Mesenchymal stem cell (in vitro differentiated cells and primary cell): ENCODE measurements at regions not wholly inside any gene's neighbourhood (a gene's known extent, or its start where the extent isn't known, plus 50 kb on each side); places are given as distances from the start of the nearest gene placed in this dataset.

ENCODE experiments used
- DNase-seq: peaks from one replicate; pipeline ENCODE4 v3.0.0-alpha.2; 2013
- H2AFZ ChIP-seq: one replicate; pipeline ENCODE4 v1.6.1; 2013; ENCODE audit warnings: low read depth, mild to moderate bottlenecking, control low read depth, inconsistent platforms, low read length, moderate library complexity
- H2AK5ac ChIP-seq: 2 replicates; pipeline ENCODE4 v1.6.1; 2013; ENCODE audit warnings: low read length, moderate library complexity, mild to moderate bottlenecking, inconsistent platforms; ENCODE audit not compliant: severe bottlenecking
- H2BK120ac ChIP-seq: one replicate; pipeline ENCODE4 v1.6.1; 2013; ENCODE audit warnings: low read depth, mild to moderate bottlenecking, inconsistent platforms, low read length, moderate library complexity
- H2BK12ac ChIP-seq, 2 experiments: one replicate each; pipeline ENCODE4 v1.6.1; 2013; ENCODE audit warnings: inconsistent platforms in 2 of 2, low read length in 2 of 2, mild to moderate bottlenecking in 2 of 2, moderate library complexity in 2 of 2, control low read depth in 1 of 2
- H2BK15ac ChIP-seq: one replicate; pipeline ENCODE4 v1.6.1; 2013; ENCODE audit warnings: mild to moderate bottlenecking, low read depth, inconsistent platforms; ENCODE audit not compliant: poor library complexity, severe bottlenecking
- H2BK5ac ChIP-seq: 2 replicates; pipeline ENCODE4 v1.6.1; 2013; ENCODE audit warnings: low read depth, mild to moderate bottlenecking, low read length, control low read depth, inconsistent platforms; ENCODE audit not compliant: poor library complexity, severe bottlenecking
- H3K14ac ChIP-seq, 2 experiments: one replicate each; pipeline ENCODE4 v1.6.1; 2013; ENCODE audit warnings: inconsistent platforms in 2 of 2, low read length in 2 of 2, control low read depth in 1 of 2, mild to moderate bottlenecking in 1 of 2, moderate library complexity in 1 of 2
- H3K18ac ChIP-seq, 2 experiments: one replicate each; pipeline ENCODE4 v1.6.1; 2013; ENCODE audit warnings: inconsistent platforms in 2 of 2, low read length in 2 of 2, control low read depth in 1 of 2, low read depth in 1 of 2, mild to moderate bottlenecking in 1 of 2
- H3K23ac ChIP-seq, 2 experiments: one replicate each; pipeline ENCODE4 v1.6.1; 2013; ENCODE audit warnings: inconsistent platforms in 2 of 2, low read length in 2 of 2, mild to moderate bottlenecking in 2 of 2, moderate library complexity in 2 of 2, control low read depth in 1 of 2
- H3K27ac ChIP-seq: 2 replicates; pipeline ENCODE4 v1.5.1; 2013; ENCODE audit warnings: mild to moderate bottlenecking, moderate library complexity, low read length, control low read depth, inconsistent platforms; ENCODE audit not compliant: poor library complexity, severe bottlenecking
- H3K27me3 ChIP-seq, 2 experiments: 2 replicates each; pipeline versions ENCODE4 v1.6.1 to v1.7.0; 2013; ENCODE audit warnings: low read length in 2 of 2, mild to moderate bottlenecking in 2 of 2, moderate library complexity in 2 of 2, control low read depth in 1 of 2, inconsistent platforms in 1 of 2; ENCODE audit not compliant: control insufficient read depth in 1 of 2, insufficient read depth in 1 of 2
- H3K36me3 ChIP-seq, 2 experiments: 2 replicates each; pipeline versions ENCODE4 v1.6.1 to v1.7.0; 2013; ENCODE audit warnings: low read length in 2 of 2, control low read depth in 1 of 2, inconsistent platforms in 1 of 2, low read depth in 1 of 2, mild to moderate bottlenecking in 1 of 2; ENCODE audit not compliant: insufficient read depth in 2 of 2, control insufficient read depth in 1 of 2
- H3K4ac ChIP-seq, 2 experiments: one replicate each; pipeline ENCODE4 v1.6.1; 2013; ENCODE audit warnings: inconsistent platforms in 2 of 2, low read length in 2 of 2, mild to moderate bottlenecking in 2 of 2, moderate library complexity in 2 of 2, control low read depth in 1 of 2, low read depth in 1 of 2
- H3K4me1 ChIP-seq: 2 replicates; pipeline ENCODE4 v1.6.1; 2013; ENCODE audit warnings: low read depth, low read length, control low read depth; ENCODE audit not compliant: control insufficient read depth, insufficient read depth
- H3K4me2 ChIP-seq: 2 replicates; pipeline ENCODE4 v1.6.1; 2013; ENCODE audit warnings: low read length, mild to moderate bottlenecking, inconsistent platforms; ENCODE audit not compliant: poor library complexity, severe bottlenecking
- H3K4me3 ChIP-seq, 2 experiments: 2 replicates each; pipeline versions ENCODE4 v1.5.1 to v1.7.0; 2013; ENCODE audit warnings: low read length in 2 of 2, mild to moderate bottlenecking in 2 of 2, control low read depth in 1 of 2, low read depth in 1 of 2; ENCODE audit not compliant: insufficient read depth in 1 of 2
- H3K79me1 ChIP-seq: replicated peaks from 2 replicates; pipeline ENCODE4 v1.6.1; 2013; ENCODE audit warnings: mild to moderate bottlenecking, control low read depth, low read length, inconsistent platforms; ENCODE audit not compliant: poor library complexity, severe bottlenecking
- H3K9ac ChIP-seq: 2 replicates; pipeline ENCODE4 v1.7.0; 2013; ENCODE audit warnings: mild to moderate bottlenecking, low read length, moderate library complexity
- H3K9me3 ChIP-seq: 2 replicates; pipeline ENCODE4 v1.7.0; 2013; ENCODE audit warnings: mild to moderate bottlenecking, low read length; ENCODE audit not compliant: control insufficient read depth
- H4K8ac ChIP-seq: one replicate; pipeline ENCODE4 v1.6.1; 2013; ENCODE audit warnings: inconsistent platforms, mild to moderate bottlenecking, low read length, moderate library complexity
- H4K91ac ChIP-seq: one replicate; pipeline ENCODE4 v1.6.1; 2013; ENCODE audit warnings: mild to moderate bottlenecking, low read length, inconsistent platforms
- WGBS: methylation state at CpG from one replicate; pipeline ENCODE4 v1.1.7; 2013; ENCODE audit warnings: mixed read lengths; 5-methylcytosine and 5-hydroxymethylcytosine counted together

GRCh38 chr15:97189162-97189780 is 771.2 kb upstream of the ARRDC4 start:
- H3K27me3 ChIP-seq: no peaks in the 10 kb centered on the region
- no peak overlapping the region for H2AFZ ChIP-seq
- H2BK120ac ChIP-seq: no peak overlapping the region
- H3K79me1 ChIP-seq: no peaks in the 10 kb centered on the region
- peaks cover 6% of the 10 kb centered on the region for H3K9me3 ChIP-seq
- H2BK15ac ChIP-seq: no peak overlapping the region
- H2BK12ac ChIP-seq: no peak overlapping the region
- no peak overlapping the region for H3K23ac ChIP-seq
- no peaks in the 10 kb centered on the region for H3K36me3 ChIP-seq
- no peak overlapping the region for H4K8ac ChIP-seq
- no peak overlapping the region for H2AK5ac ChIP-seq
- no peak overlapping the region for H3K14ac ChIP-seq
- no peak overlapping the region for H4K91ac ChIP-seq
- no peak overlapping the region for H3K18ac ChIP-seq
- H3K27ac ChIP-seq: no peak overlapping the region
- WGBS: 42% methylated on average over 3 of the region's 3 CpGs
- no peak overlapping the region for H3K4ac ChIP-seq
- H3K9ac ChIP-seq: no peak overlapping the region
- H3K4me2 ChIP-seq: no peak overlapping the region
- DNase-seq: peak; percentile 52
- no peaks in the 10 kb centered on the region for H3K4me1 ChIP-seq
- no peak overlapping the region for H2BK5ac ChIP-seq
- H3K4me3 ChIP-seq: no peak overlapping the region

- Histone ChIP-seq H3K27ac (no peak overlapping the region), H3K79me1 (no peaks in the 10 kb centered on the region), H2BK15ac (no peak overlapping the region), H3K4me3 (no peak overlapping the region), H3K9me3 (peaks cover 10% of the 10 kb centered on the region), H4K8ac (no peak overlapping the region), H3K14ac (no peak overlapping the region), H3K18ac (peak overlapping the region in 1 of 2 experiments; percentile 33), H3K4me2 (no peak overlapping the region), H3K23ac (no peak overlapping the region), H3K4me1 (no peaks in the 10 kb centered on the region), H3K27me3 (no peaks in the 10 kb centered on the region), H2AFZ (no peak overlapping the region), H2AK5ac (no peak overlapping the region), H3K9ac (no peak overlapping the region), H2BK120ac (no peak overlapping the region), H3K4ac (no peak overlapping the region), H2BK5ac (no peak overlapping the region), H2BK12ac (no peak overlapping the region), H3K36me3 (no peaks in the 10 kb centered on the region), H4K91ac (no peak overlapping the region)
- no CpG with 5 or more reads among the region's 1 CpG for WGBS
- no peak for DNase-seq
Observed at GRCh38 chr15:97194750-97195149, 765.8 kb upstream of the ARRDC4 start.

- Histone ChIP-seq H4K8ac (peak overlapping the region; percentile 94), H3K4me3 (no peak overlapping the region), H2AFZ (no peak overlapping the region), H3K4ac (peak overlapping the region; percentile 66 to 97), H3K23ac (no peak overlapping the region), H3K18ac (peak overlapping the region; percentile 80 to 98), H3K27me3 (no peaks in the 10 kb centered on the region), H3K27ac (no peak overlapping the region), H2AK5ac (no peak overlapping the region), H4K91ac (peak overlapping the region; percentile 69), H3K14ac (no peak overlapping the region), H2BK5ac (no peak overlapping the region), H3K9me3 (peaks cover 12% of the 10 kb centered on the region), H3K4me2 (no peak overlapping the region), H3K79me1 (no peaks in the 10 kb centered on the region), H3K36me3 (no peaks in the 10 kb centered on the region), H2BK120ac (peak overlapping the region; percentile 83), H3K4me1 (no peaks in the 10 kb centered on the region), H2BK15ac (peak overlapping the region; percentile 57), H2BK12ac (peak overlapping the region; percentile 6 to 100), H3K9ac (no peak overlapping the region)
- DNase-seq: peak; percentile 12
- WGBS: 78% methylated on average over 7 of the region's 16 CpGs
Observed at GRCh38 chr15:97196048-97197014, 764.2 kb upstream of the ARRDC4 start.

- H2AFZ ChIP-seq: no peak overlapping the region
- H2BK120ac ChIP-seq: no peak overlapping the region
- H3K4me3 ChIP-seq: no peak overlapping the region
- DNase-seq: no peak
- H3K4ac ChIP-seq: no peak overlapping the region
- no peaks in the 10 kb centered on the region for H3K4me1 ChIP-seq
- no peak overlapping the region for H4K91ac ChIP-seq
- no peak overlapping the region for H3K27ac ChIP-seq
- H3K36me3 ChIP-seq: no peaks in the 10 kb centered on the region
- no peaks in the 10 kb centered on the region for H3K79me1 ChIP-seq
- no peak overlapping the region for H3K9ac ChIP-seq
- H3K9me3 ChIP-seq: peaks cover 19% of the 10 kb centered on the region
- peak overlapping the region in 1 of 2 experiments; percentile 88 for H2BK12ac ChIP-seq
- no peak overlapping the region for H3K14ac ChIP-seq
- H3K27me3 ChIP-seq: no peaks in the 10 kb centered on the region
- H3K23ac ChIP-seq: no peak overlapping the region
- H4K8ac ChIP-seq: no peak overlapping the region
- H3K4me2 ChIP-seq: no peak overlapping the region
- 72% methylated on average over 2 of the region's 3 CpGs for WGBS
- no peak overlapping the region for H2AK5ac ChIP-seq
- no peak overlapping the region for H2BK15ac ChIP-seq
- peak overlapping the region in 1 of 2 experiments; percentile 57 for H3K18ac ChIP-seq
- no peak overlapping the region for H2BK5ac ChIP-seq
Observed at GRCh38 chr15:97199393-97200051, 761.0 kb upstream of the ARRDC4 start.
